ENCODE measurements at regions not wholly inside any gene's neighbourhood (a gene's known extent, or its start where the extent isn't known, plus 50 kb on each side); places are given as distances from the start of the nearest gene placed in this dataset.

DNA sequence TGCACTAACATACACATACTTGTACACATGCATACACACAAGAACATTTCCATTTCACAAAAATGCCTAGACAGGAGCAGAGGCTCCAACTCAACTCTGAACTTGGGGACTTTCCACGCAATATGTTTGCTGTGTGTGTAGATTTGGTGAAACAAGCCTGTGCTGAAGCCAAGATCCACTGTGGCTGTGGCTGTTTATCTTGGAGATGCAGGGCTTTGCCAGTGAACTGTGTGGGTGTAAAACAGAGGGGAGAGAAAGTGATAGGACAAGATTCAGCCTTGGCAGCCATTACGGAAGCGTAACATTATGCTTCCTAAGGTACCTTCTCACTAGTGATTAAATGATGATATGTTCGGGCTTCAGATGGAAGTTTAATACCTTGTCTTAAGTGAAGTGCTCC lies 73.2 kb upstream of the MBNL2 start:
- TF ChIP-seq, protein P1, sequence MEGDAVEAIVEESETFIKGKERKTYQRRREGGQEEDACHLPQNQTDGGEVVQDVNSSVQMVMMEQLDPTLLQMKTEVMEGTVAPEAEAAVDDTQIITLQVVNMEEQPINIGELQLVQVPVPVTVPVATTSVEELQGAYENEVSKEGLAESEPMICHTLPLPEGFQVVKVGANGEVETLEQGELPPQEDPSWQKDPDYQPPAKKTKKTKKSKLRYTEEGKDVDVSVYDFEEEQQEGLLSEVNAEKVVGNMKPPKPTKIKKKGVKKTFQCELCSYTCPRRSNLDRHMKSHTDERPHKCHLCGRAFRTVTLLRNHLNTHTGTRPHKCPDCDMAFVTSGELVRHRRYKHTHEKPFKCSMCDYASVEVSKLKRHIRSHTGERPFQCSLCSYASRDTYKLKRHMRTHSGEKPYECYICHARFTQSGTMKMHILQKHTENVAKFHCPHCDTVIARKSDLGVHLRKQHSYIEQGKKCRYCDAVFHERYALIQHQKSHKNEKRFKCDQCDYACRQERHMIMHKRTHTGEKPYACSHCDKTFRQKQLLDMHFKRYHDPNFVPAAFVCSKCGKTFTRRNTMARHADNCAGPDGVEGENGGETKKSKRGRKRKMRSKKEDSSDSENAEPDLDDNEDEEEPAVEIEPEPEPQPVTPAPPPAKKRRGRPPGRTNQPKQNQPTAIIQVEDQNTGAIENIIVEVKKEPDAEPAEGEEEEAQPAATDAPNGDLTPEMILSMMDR (conservative IDR thresholded peaks at IDR 0.05): no peak
- no peak for TF ChIP-seq EZH2 (IDR thresholded peaks at IDR 0.05; ENCODE audit: low read depth)

All from PC-9 (cell line).